IMR-90 (cell line): ENCODE measurements at regions not wholly inside any gene's neighbourhood (a gene's known extent, or its start where the extent isn't known, plus 50 kb on each side); places are given as distances from the start of the nearest gene placed in this dataset.

Experiments used
- CEBPB ChIP-seq: IDR thresholded peaks from 2 replicates; pipeline ENCODE4 v1.6.1; 2012; ENCODE audit warnings: low read depth, low read length, improper control_type of control experiment
- CHD1 ChIP-seq: IDR thresholded peaks from 2 replicates; pipeline ENCODE4 v1.6.1; 2012; ENCODE audit warnings: low read depth, low read length, improper control_type of control experiment
- MAFK ChIP-seq: IDR thresholded peaks from 2 replicates; pipeline ENCODE4 v1.6.1; 2012; ENCODE audit warnings: low read depth, low read length, improper control_type of control experiment
- MXI1 ChIP-seq: IDR thresholded peaks from 2 replicates; pipeline ENCODE4 v1.6.1; 2012; ENCODE audit warnings: low read depth, mild to moderate bottlenecking, low read length, moderate library complexity, borderline replicate concordance
- POLR2A ChIP-seq: IDR thresholded peaks from 2 replicates; pipeline ENCODE4 v1.6.1; 2012; ENCODE audit warnings: mild to moderate bottlenecking, low read depth, low read length
- RAD21 ChIP-seq: IDR thresholded peaks from 2 replicates; pipeline ENCODE4 v1.6.1; 2012; ENCODE audit warnings: low read length, improper control_type of control experiment
- RCOR1 ChIP-seq: IDR thresholded peaks from 2 replicates; pipeline ENCODE4 v1.6.1; 2012; ENCODE audit warnings: mild to moderate bottlenecking, low read length, improper control_type of control experiment; ENCODE audit not compliant: insufficient replicate concordance
- RFX5 ChIP-seq: IDR thresholded peaks from 2 replicates; pipeline ENCODE4 v1.8.0; 2012; ENCODE audit warnings: low read depth, mild to moderate bottlenecking, low read length, moderate library complexity
- SMC3 ChIP-seq: fragments of 150-350 bp; IDR thresholded peaks from 2 replicates; pipeline ENCODE4 v1.6.1; 2016; ENCODE audit warnings: low read depth, mild to moderate bottlenecking, antibody characterized with exemption, low read length, moderate library complexity
- TF ChIP-seq, protein P1 (sequence below): conservative IDR thresholded peaks from 2 replicates; pipeline ENCODE4 v1.5.1; 2012; ENCODE audit warnings: mild to moderate bottlenecking, low read depth, low read length, improper control_type of control experiment

DNA sequence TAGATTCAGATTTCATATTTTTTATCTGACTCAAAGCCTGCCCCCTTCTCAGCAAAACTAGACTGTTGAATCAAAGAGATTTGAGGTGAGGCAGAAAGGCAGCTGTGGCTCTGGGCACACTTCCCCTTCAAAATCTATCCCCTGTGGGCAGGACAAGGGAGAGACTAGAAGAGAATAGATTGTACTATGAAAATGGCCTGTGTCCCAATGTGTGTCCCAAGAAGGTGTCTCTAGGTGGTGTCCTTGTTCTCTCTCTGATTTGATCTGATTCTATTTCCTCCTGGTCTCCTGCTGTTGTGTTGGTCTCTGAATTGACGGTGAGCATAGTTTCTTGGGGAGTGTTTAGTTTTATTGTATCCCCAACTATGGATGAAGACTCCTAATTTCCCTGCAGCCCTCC lies 565.8 kb upstream of the ATP2B1 start:
- TF ChIP-seq, protein P1, sequence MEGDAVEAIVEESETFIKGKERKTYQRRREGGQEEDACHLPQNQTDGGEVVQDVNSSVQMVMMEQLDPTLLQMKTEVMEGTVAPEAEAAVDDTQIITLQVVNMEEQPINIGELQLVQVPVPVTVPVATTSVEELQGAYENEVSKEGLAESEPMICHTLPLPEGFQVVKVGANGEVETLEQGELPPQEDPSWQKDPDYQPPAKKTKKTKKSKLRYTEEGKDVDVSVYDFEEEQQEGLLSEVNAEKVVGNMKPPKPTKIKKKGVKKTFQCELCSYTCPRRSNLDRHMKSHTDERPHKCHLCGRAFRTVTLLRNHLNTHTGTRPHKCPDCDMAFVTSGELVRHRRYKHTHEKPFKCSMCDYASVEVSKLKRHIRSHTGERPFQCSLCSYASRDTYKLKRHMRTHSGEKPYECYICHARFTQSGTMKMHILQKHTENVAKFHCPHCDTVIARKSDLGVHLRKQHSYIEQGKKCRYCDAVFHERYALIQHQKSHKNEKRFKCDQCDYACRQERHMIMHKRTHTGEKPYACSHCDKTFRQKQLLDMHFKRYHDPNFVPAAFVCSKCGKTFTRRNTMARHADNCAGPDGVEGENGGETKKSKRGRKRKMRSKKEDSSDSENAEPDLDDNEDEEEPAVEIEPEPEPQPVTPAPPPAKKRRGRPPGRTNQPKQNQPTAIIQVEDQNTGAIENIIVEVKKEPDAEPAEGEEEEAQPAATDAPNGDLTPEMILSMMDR, result no peak
- no peak for TF ChIP-seq POLR2A
- TF ChIP-seq RAD21, result no peak
- no peak for TF ChIP-seq CEBPB
- no peak for TF ChIP-seq SMC3
- no peak for TF ChIP-seq RFX5
- no peak for TF ChIP-seq MAFK
- TF ChIP-seq CHD1, result no peak
- no peak for TF ChIP-seq MXI1
- TF ChIP-seq RCOR1, result no peak
